GM23338 (cell line): ENCODE measurements at regions not wholly inside any gene's neighbourhood (a gene's known extent, or its start where the extent isn't known, plus 50 kb on each side); places are given as distances from the start of the nearest gene placed in this dataset.

Experiments
- ATAC-seq: fragments of 200-7000 bp; cut with Tn5 transposase; 3 replicates; pipeline ENCODE4 v1.9.1; 2020
- DNase-seq: peaks from one replicate; pipeline ENCODE4 v3.0.0-alpha.2; 2015; ENCODE audit warnings: low spot score
- H2AFZ ChIP-seq: fragments of 200-600 bp; sonication (generic); 2 replicates; pipeline ENCODE4 v1.8.0; 2016; ENCODE audit warnings: antibody characterized with exemption, mild to moderate bottlenecking, moderate library complexity
- H3F3A ChIP-seq: fragments of 200-600 bp; sonication (generic); replicated peaks from 2 replicates; pipeline ENCODE4 v1.8.0; 2017; ENCODE audit warnings: antibody characterized with exemption, mixed run types, low read depth
- H3K27ac ChIP-seq: fragments of 200-600 bp; sonication (generic); 2 replicates; pipeline ENCODE4 v1.6.1; 2016; ENCODE audit warnings: low read depth
- H3K27me3 ChIP-seq: fragments of 200-600 bp; sonication (generic); 2 replicates; pipeline ENCODE4 v1.8.0; 2016; ENCODE audit warnings: mild to moderate bottlenecking, mixed run types, moderate library complexity; ENCODE audit not compliant: insufficient read depth
- H3K36me3 ChIP-seq: fragments of 200-600 bp; sonication (generic); 2 replicates; pipeline ENCODE4 v1.8.0; 2016; ENCODE audit warnings: mild to moderate bottlenecking; ENCODE audit not compliant: insufficient read depth
- H3K4me1 ChIP-seq: fragments of 200-600 bp; sonication (generic); 2 replicates; pipeline ENCODE4 v1.8.0; 2016; ENCODE audit warnings: mild to moderate bottlenecking, moderate library complexity; ENCODE audit not compliant: insufficient read depth
- H3K4me2 ChIP-seq: fragments of 200-600 bp; sonication (generic); 2 replicates; pipeline ENCODE4 v1.7.1; 2017; ENCODE audit warnings: mixed run types
- H3K4me3 ChIP-seq: fragments of 200-600 bp; sonication (generic); 2 replicates; pipeline ENCODE4 v1.6.1; 2016; ENCODE audit warnings: mixed run types
- H3K79me2 ChIP-seq: fragments of 200-600 bp; sonication (generic); replicated peaks from 2 replicates; pipeline ENCODE4 v1.8.0; 2017; ENCODE audit warnings: mild to moderate bottlenecking; ENCODE audit not compliant: insufficient read depth
- H3K9me2 ChIP-seq: fragments of 200-600 bp; sonication (generic); 2 replicates; pipeline ENCODE4 v1.8.0; 2017; ENCODE audit not compliant: insufficient read depth
- H4K20me1 ChIP-seq: fragments of 200-600 bp; sonication (generic); replicated peaks from 2 replicates; pipeline ENCODE4 v1.8.0; 2017; ENCODE audit warnings: mild to moderate bottlenecking; ENCODE audit not compliant: insufficient read depth
- H3K27ac Mint-ChIP-seq: 2 replicates; pipeline ENCODE4 v1.8.0; 2020; ENCODE audit warnings: inconsistent platforms, mild to moderate bottlenecking, moderate library complexity, mixed read lengths
- H3K27me3 Mint-ChIP-seq: 3 replicates; pipeline ENCODE4 v1.8.0; 2022; ENCODE audit warnings: low read depth, mild to moderate bottlenecking, moderate library complexity, mixed read lengths, inconsistent platforms; ENCODE audit not compliant: insufficient read depth, poor library complexity
- H3K36me3 Mint-ChIP-seq: 3 replicates; pipeline ENCODE4 v1.8.0; 2021; ENCODE audit warnings: low read depth, mild to moderate bottlenecking, inconsistent platforms, moderate library complexity, mixed read lengths
- H3K4me1 Mint-ChIP-seq: 3 replicates; pipeline ENCODE4 v1.8.0; 2020; ENCODE audit warnings: mild to moderate bottlenecking, inconsistent platforms, mixed read lengths
- H3K4me3 Mint-ChIP-seq: 3 replicates; pipeline ENCODE4 v1.8.0; 2021; ENCODE audit warnings: moderate library complexity, mild to moderate bottlenecking, inconsistent platforms, mixed read lengths
- H3K9me3 Mint-ChIP-seq: 3 replicates; pipeline ENCODE4 v1.8.0; 2020; ENCODE audit warnings: moderate library complexity, mild to moderate bottlenecking, inconsistent platforms, mixed read lengths
- CREB1 ChIP-seq: fragments of 250-450 bp; sonication (Bioruptor Pico); IDR thresholded peaks from 2 replicates; pipeline ENCODE4 v1.5.0; 2020; ENCODE audit warnings: low read depth, mild to moderate bottlenecking, moderate library complexity
- CTCF ChIP-seq, 2 experiments: fragments of 200-600 bp in 1 of 2; sonication (generic) in 1 of 2; conservative IDR thresholded peaks; 2 replicates each; pipeline versions ENCODE4 v1.5.1 to v1.6.1; 2016 to 2017; ENCODE audit warnings: antibody characterized with exemption in 2 of 2, low read depth in 2 of 2, mild to moderate bottlenecking in 2 of 2, moderate library complexity in 1 of 2
- ETS1 ChIP-seq: IDR thresholded peaks from 2 replicates; pipeline ENCODE4 v1.6.1; 2016; ENCODE audit warnings: antibody characterized with exemption
- EZH2 ChIP-seq: fragments of 200-600 bp; sonication (generic); IDR thresholded peaks from one replicate; pipeline ENCODE4 v1.8.0; 2017; ENCODE audit warnings: antibody characterized with exemption, mild to moderate bottlenecking, low read depth; ENCODE audit not compliant: unreplicated experiment
- EZH2phosphoT487 ChIP-seq: fragments of 200-600 bp; sonication (generic); IDR thresholded peaks from one replicate; pipeline ENCODE4 v1.8.1; 2018; ENCODE audit warnings: antibody characterized with exemption; ENCODE audit not compliant: unreplicated experiment
- JUNB ChIP-seq: IDR thresholded peaks from one replicate; pipeline ENCODE4 v1.6.1; 2016; ENCODE audit warnings: antibody characterized with exemption; ENCODE audit not compliant: unreplicated experiment
- NANOG ChIP-seq: IDR thresholded peaks from 2 replicates; pipeline ENCODE4 v1.6.1; 2016; ENCODE audit warnings: antibody characterized with exemption, borderline replicate concordance
- POLR2AphosphoS5 ChIP-seq: IDR thresholded peaks from 2 replicates; pipeline ENCODE4 v1.6.1; 2016; ENCODE audit warnings: antibody characterized with exemption, low read depth
- STAT1 ChIP-seq: IDR thresholded peaks from one replicate; pipeline ENCODE4 v1.6.1; 2016; ENCODE audit warnings: antibody characterized with exemption; ENCODE audit not compliant: unreplicated experiment
- ZNF114 ChIP-seq: fragments of 250-450 bp; sonication (Bioruptor Pico); IDR thresholded peaks from 2 replicates; pipeline ENCODE4 v1.5.0; 2020; ENCODE audit warnings: mild to moderate bottlenecking, moderate library complexity
- ZNF331 ChIP-seq: fragments of 250-450 bp; sonication (Bioruptor Pico); IDR thresholded peaks from 2 replicates; pipeline ENCODE4 v1.5.0; 2020; ENCODE audit warnings: low read depth, mild to moderate bottlenecking, moderate library complexity
- TF ChIP-seq, protein P1 (sequence below): IDR thresholded peaks from one replicate; pipeline ENCODE4 v1.6.1; 2018; ENCODE audit warnings: antibody characterized with exemption; ENCODE audit not compliant: unreplicated experiment
- TF ChIP-seq, protein P2 (sequence below): fragments of 250-450 bp; sonication (Bioruptor Pico); IDR thresholded peaks from 2 replicates; pipeline ENCODE4 v1.5.0; 2020; ENCODE audit warnings: mild to moderate bottlenecking, moderate library complexity

DNA sequence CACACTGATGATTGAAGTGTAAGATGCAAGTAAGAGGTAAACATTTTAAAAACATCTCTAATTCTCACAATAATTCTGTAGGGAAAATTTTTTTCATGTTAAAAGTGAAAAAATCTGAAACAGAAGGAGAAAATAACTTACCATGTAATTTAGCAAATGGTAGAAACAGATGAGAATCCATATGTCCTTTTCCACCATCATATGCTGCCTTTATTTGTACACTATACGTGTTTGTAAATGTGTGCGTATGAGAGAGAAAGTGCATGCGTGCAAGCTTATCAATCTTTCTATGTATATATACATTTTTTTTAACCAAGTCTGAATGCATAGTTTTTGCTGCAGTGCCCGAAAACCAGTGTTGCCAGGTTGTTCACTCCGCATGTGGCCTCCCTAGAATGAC, 186.7 kb downstream of the IZUMO3 start:
- Histone ChIP-seq H3K27me3 (no peaks in the 10 kb centered on the region), H4K20me1 (no peaks in the 10 kb centered on the region), H3K36me3 (no peaks in the 10 kb centered on the region), H3K9me2 (peaks cover 38% of the 10 kb centered on the region), H3K27ac (no peak overlapping the region), H3K79me2 (no peaks in the 10 kb centered on the region), H3F3A (no peaks in the 10 kb centered on the region), H3K4me2 (no peak overlapping the region), H3K4me1 (no peaks in the 10 kb centered on the region), H3K4me3 (no peak overlapping the region), H2AFZ (no peak overlapping the region)
- peaks cover 27% of the 10 kb centered on the region for H3K36me3 Mint-ChIP-seq
- no peak overlapping the region for H3K4me3 Mint-ChIP-seq
- ATAC-seq (no peak), DNase-seq (no peak)
- TF ChIP-seq ETS1 (no peak), EZH2 (no peak), POLR2AphosphoS5 (no peak), ZNF114 (CRISPR knock-in tag) (no peak), EZH2phosphoT487 (no peak), STAT1 (no peak), NANOG (no peak), JUNB (no peak), CREB1 (CRISPR knock-in tag) (no peak), ZNF331 (CRISPR knock-in tag) (no peak), CTCF (conservative IDR thresholded peaks at IDR 0.05; ENCODE audit: low read depth in 2 of 2) (no peak)
- TF ChIP-seq, protein P1, sequence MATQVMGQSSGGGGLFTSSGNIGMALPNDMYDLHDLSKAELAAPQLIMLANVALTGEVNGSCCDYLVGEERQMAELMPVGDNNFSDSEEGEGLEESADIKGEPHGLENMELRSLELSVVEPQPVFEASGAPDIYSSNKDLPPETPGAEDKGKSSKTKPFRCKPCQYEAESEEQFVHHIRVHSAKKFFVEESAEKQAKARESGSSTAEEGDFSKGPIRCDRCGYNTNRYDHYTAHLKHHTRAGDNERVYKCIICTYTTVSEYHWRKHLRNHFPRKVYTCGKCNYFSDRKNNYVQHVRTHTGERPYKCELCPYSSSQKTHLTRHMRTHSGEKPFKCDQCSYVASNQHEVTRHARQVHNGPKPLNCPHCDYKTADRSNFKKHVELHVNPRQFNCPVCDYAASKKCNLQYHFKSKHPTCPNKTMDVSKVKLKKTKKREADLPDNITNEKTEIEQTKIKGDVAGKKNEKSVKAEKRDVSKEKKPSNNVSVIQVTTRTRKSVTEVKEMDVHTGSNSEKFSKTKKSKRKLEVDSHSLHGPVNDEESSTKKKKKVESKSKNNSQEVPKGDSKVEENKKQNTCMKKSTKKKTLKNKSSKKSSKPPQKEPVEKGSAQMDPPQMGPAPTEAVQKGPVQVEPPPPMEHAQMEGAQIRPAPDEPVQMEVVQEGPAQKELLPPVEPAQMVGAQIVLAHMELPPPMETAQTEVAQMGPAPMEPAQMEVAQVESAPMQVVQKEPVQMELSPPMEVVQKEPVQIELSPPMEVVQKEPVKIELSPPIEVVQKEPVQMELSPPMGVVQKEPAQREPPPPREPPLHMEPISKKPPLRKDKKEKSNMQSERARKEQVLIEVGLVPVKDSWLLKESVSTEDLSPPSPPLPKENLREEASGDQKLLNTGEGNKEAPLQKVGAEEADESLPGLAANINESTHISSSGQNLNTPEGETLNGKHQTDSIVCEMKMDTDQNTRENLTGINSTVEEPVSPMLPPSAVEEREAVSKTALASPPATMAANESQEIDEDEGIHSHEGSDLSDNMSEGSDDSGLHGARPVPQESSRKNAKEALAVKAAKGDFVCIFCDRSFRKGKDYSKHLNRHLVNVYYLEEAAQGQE: no peak
- TF ChIP-seq, protein P2, sequence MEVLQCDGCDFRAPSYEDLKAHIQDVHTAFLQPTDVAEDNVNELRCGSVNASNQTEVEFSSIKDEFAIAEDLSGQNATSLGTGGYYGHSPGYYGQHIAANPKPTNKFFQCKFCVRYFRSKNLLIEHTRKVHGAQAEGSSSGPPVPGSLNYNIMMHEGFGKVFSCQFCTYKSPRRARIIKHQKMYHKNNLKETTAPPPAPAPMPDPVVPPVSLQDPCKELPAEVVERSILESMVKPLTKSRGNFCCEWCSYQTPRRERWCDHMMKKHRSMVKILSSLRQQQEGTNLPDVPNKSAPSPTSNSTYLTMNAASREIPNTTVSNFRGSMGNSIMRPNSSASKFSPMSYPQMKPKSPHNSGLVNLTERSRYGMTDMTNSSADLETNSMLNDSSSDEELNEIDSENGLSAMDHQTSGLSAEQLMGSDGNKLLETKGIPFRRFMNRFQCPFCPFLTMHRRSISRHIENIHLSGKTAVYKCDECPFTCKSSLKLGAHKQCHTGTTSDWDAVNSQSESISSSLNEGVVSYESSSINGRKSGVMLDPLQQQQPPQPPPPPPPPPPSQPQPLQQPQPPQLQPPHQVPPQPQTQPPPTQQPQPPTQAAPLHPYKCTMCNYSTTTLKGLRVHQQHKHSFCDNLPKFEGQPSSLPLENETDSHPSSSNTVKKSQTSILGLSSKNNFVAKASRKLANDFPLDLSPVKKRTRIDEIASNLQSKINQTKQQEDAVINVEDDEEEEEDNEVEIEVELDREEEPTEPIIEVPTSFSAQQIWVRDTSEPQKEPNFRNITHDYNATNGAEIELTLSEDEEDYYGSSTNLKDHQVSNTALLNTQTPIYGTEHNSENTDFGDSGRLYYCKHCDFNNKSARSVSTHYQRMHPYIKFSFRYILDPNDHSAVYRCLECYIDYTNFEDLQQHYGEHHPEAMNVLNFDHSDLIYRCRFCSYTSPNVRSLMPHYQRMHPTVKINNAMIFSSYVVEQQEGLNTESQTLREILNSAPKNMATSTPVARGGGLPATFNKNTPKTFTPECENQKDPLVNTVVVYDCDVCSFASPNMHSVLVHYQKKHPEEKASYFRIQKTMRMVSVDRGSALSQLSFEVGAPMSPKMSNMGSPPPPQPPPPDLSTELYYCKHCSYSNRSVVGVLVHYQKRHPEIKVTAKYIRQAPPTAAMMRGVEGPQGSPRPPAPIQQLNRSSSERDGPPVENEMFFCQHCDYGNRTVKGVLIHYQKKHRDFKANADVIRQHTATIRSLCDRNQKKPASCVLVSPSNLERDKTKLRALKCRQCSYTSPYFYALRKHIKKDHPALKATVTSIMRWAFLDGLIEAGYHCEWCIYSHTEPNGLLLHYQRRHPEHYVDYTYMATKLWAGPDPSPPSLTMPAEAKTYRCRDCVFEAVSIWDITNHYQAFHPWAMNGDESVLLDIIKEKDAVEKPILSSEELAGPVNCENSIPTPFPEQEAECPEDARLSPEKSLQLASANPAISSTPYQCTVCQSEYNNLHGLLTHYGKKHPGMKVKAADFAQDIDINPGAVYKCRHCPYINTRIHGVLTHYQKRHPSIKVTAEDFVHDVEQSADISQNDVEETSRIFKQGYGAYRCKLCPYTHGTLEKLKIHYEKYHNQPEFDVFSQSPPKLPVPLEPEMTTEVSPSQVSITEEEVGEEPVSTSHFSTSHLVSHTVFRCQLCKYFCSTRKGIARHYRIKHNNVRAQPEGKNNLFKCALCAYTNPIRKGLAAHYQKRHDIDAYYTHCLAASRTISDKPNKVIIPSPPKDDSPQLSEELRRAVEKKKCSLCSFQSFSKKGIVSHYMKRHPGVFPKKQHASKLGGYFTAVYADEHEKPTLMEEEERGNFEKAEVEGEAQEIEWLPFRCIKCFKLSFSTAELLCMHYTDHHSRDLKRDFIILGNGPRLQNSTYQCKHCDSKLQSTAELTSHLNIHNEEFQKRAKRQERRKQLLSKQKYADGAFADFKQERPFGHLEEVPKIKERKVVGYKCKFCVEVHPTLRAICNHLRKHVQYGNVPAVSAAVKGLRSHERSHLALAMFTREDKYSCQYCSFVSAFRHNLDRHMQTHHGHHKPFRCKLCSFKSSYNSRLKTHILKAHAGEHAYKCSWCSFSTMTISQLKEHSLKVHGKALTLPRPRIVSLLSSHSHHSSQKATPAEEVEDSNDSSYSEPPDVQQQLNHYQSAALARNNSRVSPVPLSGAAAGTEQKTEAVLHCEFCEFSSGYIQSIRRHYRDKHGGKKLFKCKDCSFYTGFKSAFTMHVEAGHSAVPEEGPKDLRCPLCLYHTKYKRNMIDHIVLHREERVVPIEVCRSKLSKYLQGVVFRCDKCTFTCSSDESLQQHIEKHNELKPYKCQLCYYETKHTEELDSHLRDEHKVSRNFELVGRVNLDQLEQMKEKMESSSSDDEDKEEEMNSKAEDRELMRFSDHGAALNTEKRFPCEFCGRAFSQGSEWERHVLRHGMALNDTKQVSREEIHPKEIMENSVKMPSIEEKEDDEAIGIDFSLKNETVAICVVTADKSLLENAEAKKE (CRISPR knock-in tag): no peak
- no peaks in the 10 kb centered on the region for H3K27me3 Mint-ChIP-seq
- peaks cover 5% of the 10 kb centered on the region; the same call in 2 of the 3 replicates for H3K4me1 Mint-ChIP-seq
- H3K9me3 Mint-ChIP-seq: peaks cover 25% of the 10 kb centered on the region
- no peak overlapping the region for H3K27ac Mint-ChIP-seq
